Prostate gland (tissue), 2 donors: ENCODE measurements at regions not wholly inside any gene's neighbourhood (a gene's known extent, or its start where the extent isn't known, plus 50 kb on each side); places are given as distances from the start of the nearest gene placed in this dataset.

Experiments
- CTCF ChIP-seq, 4 experiments: fragments of 200-600 bp in 2 of 4; fragments of 450-650 bp in 2 of 4; sonication (generic) in 2 of 4; IDR thresholded peaks; 1 replicate in 3 of 4; 2 replicates in 1 of 4; pipeline ENCODE4 v1.5.1; 2016 to 2019; ENCODE audit warnings: antibody characterized with exemption in 4 of 4, mild to moderate bottlenecking in 2 of 4, moderate library complexity in 2 of 4
- POLR2A ChIP-seq: fragments of 450-650 bp; IDR thresholded peaks from one replicate; pipeline ENCODE4 v1.6.1; 2016; ENCODE audit warnings: antibody characterized with exemption, mild to moderate bottlenecking
- POLR2AphosphoS5 ChIP-seq: sonication (generic); formaldehyde crosslinking; IDR thresholded peaks from one replicate; pipeline ENCODE4 v1.6.1; 2017; ENCODE audit warnings: antibody characterized with exemption

GRCh38 chrX:17922303-17922702, 61.2 kb upstream of the RAI2 start:
- TF ChIP-seq POLR2AphosphoS5 (no peak), CTCF (IDR thresholded peaks at IDR 0.05) (no peak), POLR2A (no peak)
